Prostate gland (tissue), 2 donors: ENCODE measurements at regions not wholly inside any gene's neighbourhood (a gene's known extent, or its start where the extent isn't known, plus 50 kb on each side); places are given as distances from the start of the nearest gene placed in this dataset.

Source experiments
- DNase-seq: peaks from one replicate; pipeline ENCODE4 v3.0.0-alpha.2; 2019; ENCODE audit warnings: low spot score
- H3K27ac ChIP-seq, 2 donors: fragments of 200-600 bp; sonication (generic); 2 replicates each; pipeline ENCODE4 v1.5.1; 2017 to 2019
- H3K27me3 ChIP-seq: fragments of 200-600 bp; sonication (generic); replicated peaks from 2 replicates; pipeline ENCODE4 v1.5.1; 2019; ENCODE audit not compliant: insufficient read depth
- H3K36me3 ChIP-seq, 2 donors: fragments of 200-600 bp; sonication (generic); 1 replicate in 1 of 2; 2 replicates in 1 of 2; pipeline versions ENCODE4 v1.5.1 to v1.8.1; 2017 to 2019
- H3K4me1 ChIP-seq: fragments of 200-600 bp; sonication (generic); replicated peaks from 2 replicates; pipeline ENCODE4 v1.5.1; 2019
- H3K4me3 ChIP-seq, 2 donors: fragments of 200-600 bp; sonication (generic); 2 replicates each; pipeline ENCODE4 v1.5.1; 2017 to 2019
- H3K9me3 ChIP-seq: fragments of 200-600 bp; sonication (generic); 2 replicates; pipeline ENCODE4 v1.5.1; 2017
- CTCF ChIP-seq, 4 experiments: fragments of 200-600 bp in 2 of 4; fragments of 450-650 bp in 2 of 4; sonication (generic) in 2 of 4; IDR thresholded peaks; 1 replicate in 3 of 4; 2 replicates in 1 of 4; pipeline ENCODE4 v1.5.1; 2016 to 2019; ENCODE audit warnings: antibody characterized with exemption in 4 of 4, mild to moderate bottlenecking in 2 of 4, moderate library complexity in 2 of 4
- POLR2A ChIP-seq: fragments of 450-650 bp; IDR thresholded peaks from one replicate; pipeline ENCODE4 v1.6.1; 2016; ENCODE audit warnings: antibody characterized with exemption, mild to moderate bottlenecking
- POLR2AphosphoS5 ChIP-seq: sonication (generic); formaldehyde crosslinking; IDR thresholded peaks from one replicate; pipeline ENCODE4 v1.6.1; 2017; ENCODE audit warnings: antibody characterized with exemption
- WGBS: methylation state at CpG from one replicate; pipeline ENCODE4 v1.1.5; 2018; 5-methylcytosine and 5-hydroxymethylcytosine counted together
- intact Hi-C: fragments of 100-400 bp; cut with DNase I; formaldehyde crosslinking; loops from one replicate; pipeline ENCODE4 v1.14.2; 2022

- no peak for TF ChIP-seq POLR2A
- no peak for TF ChIP-seq POLR2AphosphoS5
- no peak for TF ChIP-seq CTCF (IDR thresholded peaks at IDR 0.05)
- no peaks in the 10 kb centered on the region for H3K4me1 ChIP-seq
- intact Hi-C loops = no loop called here
- no peak for DNase-seq
- no peaks in the 10 kb centered on the region for H3K9me3 ChIP-seq
- H3K27me3 ChIP-seq = peaks cover 6% of the 10 kb centered on the region
- no peak overlapping the region for H3K27ac ChIP-seq
- H3K4me3 ChIP-seq = no peak overlapping the region
- WGBS = 62% methylated on average over 3 of the region's 3 CpGs
- no peaks in the 10 kb centered on the region for H3K36me3 ChIP-seq
Measured at GRCh38 chr2:176536439-176537133, 267.3 kb downstream of the MTX2 start.

GRCh38 chr2:176537932-176538331, 268.7 kb downstream of the MTX2 start:
- TF ChIP-seq POLR2AphosphoS5 (no peak), POLR2A (no peak)
- intact Hi-C loops = no loop called here
- H3K27ac ChIP-seq = no peak overlapping the region
- peaks cover 6% of the 10 kb centered on the region for H3K27me3 ChIP-seq
- no peak overlapping the region for H3K4me3 ChIP-seq
- WGBS = 79% methylated on average over 3 of the region's 3 CpGs
- DNase-seq = no peak
- H3K9me3 ChIP-seq = no peaks in the 10 kb centered on the region
- H3K4me1 ChIP-seq = no peaks in the 10 kb centered on the region
- no peaks in the 10 kb centered on the region for H3K36me3 ChIP-seq

GRCh38 chr2:176540995-176541394, 271.8 kb downstream of the MTX2 start:
- intact Hi-C loops = no loop called here
- TF ChIP-seq POLR2A = no peak
- Histone ChIP-seq H3K4me3 (no peak overlapping the region), H3K36me3 (no peaks in the 10 kb centered on the region), H3K9me3 (no peaks in the 10 kb centered on the region), H3K27ac (no peak overlapping the region), H3K27me3 (peaks cover 4% of the 10 kb centered on the region), H3K4me1 (no peaks in the 10 kb centered on the region)
- WGBS = 81% methylated on average over 1 of the region's 1 CpG
- no peak for DNase-seq

GRCh38 chr2:176542476-176542875, 273.2 kb downstream of the MTX2 start:
- no peaks in the 10 kb centered on the region for H3K4me1 ChIP-seq
- intact Hi-C loops = no loop called here
- DNase-seq = no peak
- no peaks in the 10 kb centered on the region for H3K36me3 ChIP-seq
- no peak overlapping the region for H3K4me3 ChIP-seq
- no peak overlapping the region for H3K27ac ChIP-seq
- no peaks in the 10 kb centered on the region for H3K9me3 ChIP-seq
- no peak for TF ChIP-seq CTCF (IDR thresholded peaks at IDR 0.05)
- TF ChIP-seq POLR2A = no peak
- TF ChIP-seq POLR2AphosphoS5 = no peak
- WGBS = 17% methylated on average over 1 of the region's 1 CpG
- no peaks in the 10 kb centered on the region for H3K27me3 ChIP-seq

GRCh38 chr2:176544557-176544956, 275.3 kb downstream of the MTX2 start:
- Histone ChIP-seq H3K9me3 (no peaks in the 10 kb centered on the region), H3K27me3 (no peaks in the 10 kb centered on the region), H3K36me3 (no peaks in the 10 kb centered on the region), H3K4me1 (no peaks in the 10 kb centered on the region), H3K27ac (no peak overlapping the region), H3K4me3 (no peak overlapping the region)
- TF ChIP-seq POLR2AphosphoS5 (no peak), CTCF (IDR thresholded peaks at IDR 0.05) (no peak), POLR2A (no peak)
- intact Hi-C loops = no loop called here
- WGBS = 89% methylated on average over 4 of the region's 4 CpGs
- no peak for DNase-seq
